ENCODE measurements at regions not wholly inside any gene's neighbourhood (a gene's known extent, or its start where the extent isn't known, plus 50 kb on each side); places are given as distances from the start of the nearest gene placed in this dataset.

- TF ChIP-seq ZHX1 (conservative IDR thresholded peaks at IDR 0.05; ENCODE audit: low read length) (no peak), ZNF23 (CRISPR knock-in tag; IDR thresholded peaks at IDR 0.05) (no peak), CBFA2T3 (IDR thresholded peaks at IDR 0.05) (peak; percentile 92), ZFPM2 (CRISPR knock-in tag; IDR thresholded peaks at IDR 0.05) (no peak), ZKSCAN3 (CRISPR knock-in tag; IDR thresholded peaks at IDR 0.05) (no peak), HES1 (IDR thresholded peaks at IDR 0.05; ENCODE audit: low read depth) (peak; percentile 70; the same call in 1 of the 2 replicates), TAF9B (IDR thresholded peaks at IDR 0.05; ENCODE audit: partially characterized antibody) (no peak), PCBP1 (IDR thresholded peaks at IDR 0.05; ENCODE audit: low read depth, low read length, poor library complexity, severe bottlenecking) (no peak), HDAC2 (IDR thresholded peaks at IDR 0.05) (0 out of 2 replicates have a peak, but pooled peaks have one; percentile 65), SREBF1 (IDR thresholded peaks at IDR 0.05; ENCODE audit: borderline replicate concordance, low read depth, low read length) (no peak), ZFP1 (CRISPR knock-in tag; IDR thresholded peaks at IDR 0.05) (no peak), XRCC4 (IDR thresholded peaks at IDR 0.05; ENCODE audit: extremely low read depth, insufficient read depth, insufficient read length) (no peak), MECOM (CRISPR knock-in tag; IDR thresholded peaks at IDR 0.05) (peak; percentile 74; the same call in 1 of the 2 replicates), ZKSCAN8 (CRISPR knock-in tag; IDR thresholded peaks at IDR 0.05) (peak; percentile 86), JUND (IDR thresholded peaks at IDR 0.05; ENCODE audit: borderline replicate concordance, low read depth, low read length) (peak; percentile 52; the same call in 1 of the 2 replicates), JUND (tag; IDR thresholded peaks at IDR 0.05; ENCODE audit: borderline replicate concordance, low read depth, low read length) (no peak), REST (IDR thresholded peaks at IDR 0.05; ENCODE audit: borderline replicate concordance) (no peak), REST (CRISPR knock-in tag; IDR thresholded peaks at IDR 0.05; ENCODE audit: low read depth) (no peak)
These were observed 114.9 kb downstream of the RRAGC start (continued) for GRCh38 chr1:38744452-38745350.

Data from K562 (cell line).